HK-2 (cell line): ENCODE measurements at regions not wholly inside any gene's neighbourhood (a gene's known extent, or its start where the extent isn't known, plus 50 kb on each side); places are given as distances from the start of the nearest gene placed in this dataset.

Experiments used
- DNase-seq: peaks from one replicate; pipeline ENCODE4 v3.0.0-alpha.2; 2018; ENCODE audit not compliant: unreplicated experiment

DNA sequence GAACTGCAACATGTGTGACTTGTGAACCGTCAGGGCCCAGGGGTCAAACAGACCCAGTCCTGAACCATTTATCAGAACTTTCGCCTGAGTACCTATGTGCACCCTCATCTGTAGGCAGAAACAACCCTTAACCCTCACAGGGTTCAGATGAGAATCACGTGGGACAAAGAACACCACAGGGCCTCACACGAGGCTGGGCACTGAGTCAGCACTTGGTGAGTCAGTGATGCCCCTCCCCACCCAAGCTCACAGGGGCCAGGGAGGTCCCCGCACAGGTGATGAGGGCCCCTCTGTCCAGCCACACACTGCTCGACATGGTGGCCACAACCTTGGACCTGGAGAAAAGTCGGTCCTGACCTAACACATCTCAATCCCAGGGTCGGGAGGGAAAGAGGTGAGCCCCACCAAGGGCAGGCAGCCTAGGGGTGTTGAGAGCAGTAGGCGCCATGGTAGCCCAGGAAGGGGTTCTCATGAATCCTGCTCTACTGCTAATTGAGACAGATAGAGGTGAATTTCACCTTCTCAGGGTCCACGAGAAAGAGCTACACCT, 176.4 kb downstream of the SHANK2 start:
- DNase-seq, result no peak

DNA sequence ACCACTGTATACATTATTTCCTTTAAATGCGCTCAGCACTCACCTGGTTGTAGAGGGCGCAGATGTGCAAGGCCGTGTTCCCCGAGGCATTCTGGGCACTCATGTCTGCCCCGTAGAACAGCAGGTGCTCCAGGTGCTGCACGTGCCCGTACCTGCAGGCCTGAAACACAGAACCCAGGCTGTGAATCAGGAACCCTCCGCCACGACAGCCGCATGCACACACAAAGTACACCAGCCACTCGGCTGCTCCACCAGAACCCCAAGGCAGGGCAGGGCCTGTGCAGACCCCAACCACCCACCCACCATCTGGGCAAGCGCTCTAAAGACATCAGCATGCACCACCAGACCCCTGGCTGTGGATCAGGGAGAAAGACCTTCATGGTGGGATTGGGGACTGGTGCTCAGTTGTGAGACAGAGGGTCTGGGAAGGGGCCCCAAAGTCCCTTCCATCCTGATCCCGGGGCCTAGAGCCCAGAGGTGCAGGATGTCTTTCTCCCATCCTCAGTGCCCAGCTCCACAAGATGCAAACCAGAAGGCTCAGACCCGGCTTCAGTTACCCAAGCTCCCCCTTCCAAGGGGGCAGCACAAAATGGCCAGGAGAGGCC, 177.2 kb downstream of the SHANK2 start:
- DNase-seq, result no peak

DNA sequence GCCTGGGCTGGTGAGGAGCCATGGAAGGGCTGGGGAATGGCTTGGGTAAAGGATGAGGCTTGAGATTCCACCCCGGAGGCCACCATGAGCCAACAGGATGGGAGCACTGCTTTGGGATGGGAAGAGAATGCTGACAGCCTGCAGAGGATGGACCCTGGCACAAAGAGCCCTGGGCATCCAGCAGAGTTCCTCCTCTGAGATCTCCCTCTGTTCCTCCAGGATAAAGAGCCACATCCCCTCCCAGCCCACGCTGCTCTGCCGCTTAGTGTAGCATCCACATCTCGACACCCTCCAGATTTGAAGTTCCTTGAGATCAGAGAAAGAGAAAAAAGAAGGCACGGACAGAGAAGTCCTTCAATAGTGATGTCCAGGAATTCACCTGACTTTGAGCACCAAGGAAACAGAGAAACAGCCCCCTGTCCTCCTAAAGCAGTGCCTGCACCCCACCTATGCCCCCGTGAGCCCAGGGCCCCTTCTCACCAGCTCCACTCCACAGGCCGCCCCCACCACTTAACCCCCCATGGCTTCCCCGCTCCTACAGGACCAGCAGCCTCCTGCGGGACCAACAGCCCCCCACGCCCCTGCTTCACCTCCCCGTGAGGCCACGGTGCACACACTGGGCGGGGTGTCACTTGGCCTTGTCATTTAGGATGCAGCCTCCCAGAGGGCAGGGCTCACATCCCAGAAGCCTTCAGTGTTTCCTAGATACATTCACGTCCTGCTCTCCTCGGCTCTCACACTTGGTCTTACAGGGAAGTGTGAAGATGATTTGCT, 180.5 kb downstream of the SHANK2 start:
- no peak for DNase-seq

DNA sequence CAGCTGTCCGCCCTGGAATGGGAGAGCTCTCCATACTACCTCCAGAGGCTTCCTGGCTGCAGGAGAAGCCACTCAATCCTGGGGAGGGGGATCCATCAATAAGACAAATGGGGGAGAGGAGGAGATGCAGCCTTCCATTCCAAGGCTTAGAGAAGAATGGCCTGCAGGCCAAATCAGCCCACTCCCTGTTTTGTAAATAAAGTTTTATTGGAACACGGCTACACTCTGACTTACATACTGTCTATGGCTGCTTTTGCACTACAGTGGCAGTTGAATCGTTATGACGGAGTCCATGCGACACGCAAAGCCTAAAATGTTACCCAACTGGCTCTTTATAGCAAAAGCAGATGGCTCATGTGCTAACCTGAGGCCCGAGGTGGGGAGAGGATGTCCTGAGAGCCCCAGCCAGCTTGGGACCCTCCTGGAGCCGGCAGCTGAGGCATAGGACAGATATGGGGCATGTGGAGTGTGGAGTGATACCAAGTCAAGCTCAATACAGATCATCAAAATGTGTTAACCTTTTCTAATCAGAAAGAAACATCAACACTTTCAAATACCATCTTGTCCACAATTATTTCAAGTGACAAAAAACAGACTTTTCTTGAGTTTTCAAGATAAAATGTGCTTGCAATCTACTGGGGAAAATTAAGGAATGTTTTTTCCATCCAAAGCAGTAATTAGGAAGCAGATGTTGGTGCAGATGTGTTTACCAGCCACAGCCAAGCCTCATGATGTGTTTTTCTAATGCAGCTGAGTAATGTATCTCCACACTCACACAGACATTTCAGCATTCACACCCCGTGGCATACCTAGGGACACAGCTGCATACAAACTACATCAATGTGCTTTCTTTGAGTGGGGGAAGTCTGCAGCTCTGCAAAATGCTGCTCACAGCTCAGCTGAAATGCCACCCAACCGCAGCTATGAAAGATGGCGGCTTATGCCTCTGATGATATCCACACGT, 181.6 kb downstream of the SHANK2 start:
- no peak for DNase-seq

DNA sequence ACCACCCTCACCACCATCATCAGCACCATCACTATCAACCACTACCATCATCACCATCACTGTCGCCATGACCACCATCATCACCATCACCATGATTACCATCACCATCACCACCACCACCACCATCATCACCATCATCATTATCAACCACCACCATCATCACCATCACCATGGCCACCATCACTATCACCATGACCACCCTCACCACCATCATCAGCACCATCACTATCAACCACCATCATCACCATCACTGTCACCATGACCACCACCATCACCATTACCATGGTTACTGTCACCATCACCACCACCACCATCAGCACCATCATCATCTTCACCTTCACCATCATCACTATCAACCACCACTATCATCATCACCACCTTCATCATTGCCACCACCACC, 183.4 kb downstream of the SHANK2 start:
- no peak for DNase-seq

DNA sequence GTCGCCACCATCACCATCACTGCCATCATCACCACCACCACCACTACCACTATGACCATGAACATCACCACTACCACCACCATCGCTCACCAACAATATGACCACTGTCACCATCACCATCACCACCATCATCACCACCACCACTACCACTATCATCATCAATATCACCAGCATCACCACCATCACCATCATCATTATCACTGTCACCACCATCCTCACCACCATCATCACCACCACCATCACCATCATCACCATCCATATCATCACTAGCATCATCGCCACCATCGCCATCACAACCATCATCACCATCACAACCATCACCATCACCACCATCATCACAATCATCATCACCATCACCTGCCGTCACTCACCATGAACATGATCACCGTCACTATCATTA, 184.6 kb downstream of the SHANK2 start:
- no peak for DNase-seq

DNA sequence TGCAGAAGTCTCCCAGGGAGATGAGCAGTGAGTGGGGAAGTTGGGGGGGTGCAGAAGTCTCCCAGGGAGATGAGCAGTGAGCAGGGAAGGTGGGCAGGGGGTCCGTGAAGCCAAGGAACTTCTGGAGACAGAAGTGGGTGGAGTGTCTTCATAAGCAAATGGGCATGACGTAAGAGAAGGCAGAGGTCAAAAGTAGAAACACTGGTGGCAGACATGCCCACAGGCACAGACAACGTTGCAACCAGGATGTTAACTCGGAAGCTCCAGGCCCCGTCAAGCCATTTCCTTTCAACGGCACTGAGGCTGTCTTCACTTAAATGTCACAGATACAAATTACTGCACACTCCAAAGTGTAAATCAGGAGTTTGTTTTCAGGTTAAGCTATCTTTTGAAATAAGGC, 186.1 kb downstream of the SHANK2 start:
- DNase-seq, result no peak

DNA sequence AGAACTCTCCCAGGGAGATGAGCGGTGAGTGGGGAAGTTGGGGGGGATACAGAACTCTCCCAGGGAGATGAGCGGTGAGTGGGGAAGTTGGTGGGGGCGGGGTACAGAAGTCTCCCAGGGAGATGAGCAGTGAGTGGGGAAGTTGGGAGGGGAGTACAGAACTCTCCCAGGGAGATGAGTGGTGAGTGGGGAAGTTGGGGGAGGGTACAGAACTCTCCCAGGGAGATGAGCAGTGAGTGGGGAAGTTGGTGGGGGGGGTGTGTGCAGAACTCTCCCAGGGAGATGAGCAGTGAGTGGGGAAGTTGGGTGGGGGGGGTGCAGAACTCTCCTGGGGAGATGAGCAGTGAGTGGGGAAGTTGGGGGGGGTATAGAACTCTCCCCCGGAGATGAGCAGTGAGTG, 186.5 kb downstream of the SHANK2 start:
- DNase-seq, result no peak

DNA sequence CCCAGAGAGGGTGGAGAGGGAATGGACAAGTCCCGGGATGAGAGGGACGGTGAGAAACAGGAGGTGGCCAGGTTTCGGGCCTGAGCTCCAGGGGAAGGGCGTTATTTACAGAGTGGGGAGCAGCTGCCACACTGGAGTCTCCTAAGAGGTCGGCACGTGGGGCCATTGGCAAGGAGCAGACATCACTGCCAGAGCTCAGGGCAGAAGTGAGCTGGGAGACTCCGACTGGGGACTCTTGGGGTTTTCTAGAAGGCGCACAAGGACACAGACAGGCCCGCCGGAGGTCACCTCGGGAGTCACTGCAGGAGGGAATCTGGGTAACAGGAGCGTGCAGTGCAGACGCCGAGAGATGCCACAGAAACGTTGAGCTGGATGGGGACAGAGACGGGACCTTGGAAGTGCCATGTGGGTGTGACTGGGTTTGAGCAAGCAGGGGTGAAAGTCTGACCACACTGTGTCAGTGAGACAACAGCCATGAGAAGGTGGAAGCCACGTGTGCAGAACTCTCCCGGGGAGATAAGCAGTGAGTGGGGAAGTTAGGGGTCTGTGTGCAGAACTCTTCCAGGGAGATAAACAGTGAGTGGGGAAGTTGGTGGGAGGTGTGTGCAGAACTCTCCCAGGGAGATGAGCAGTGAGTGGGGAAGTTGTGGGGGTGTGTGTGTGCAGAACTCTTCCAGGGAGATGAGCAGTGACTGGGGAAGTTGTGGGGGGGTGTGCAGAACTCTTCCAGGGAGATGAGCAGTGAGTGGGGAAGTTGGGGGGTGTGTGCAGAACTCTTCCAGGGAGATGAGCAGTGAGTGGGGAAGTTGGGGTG, 187.5 kb downstream of the SHANK2 start:
- DNase-seq, result no peak

DNA sequence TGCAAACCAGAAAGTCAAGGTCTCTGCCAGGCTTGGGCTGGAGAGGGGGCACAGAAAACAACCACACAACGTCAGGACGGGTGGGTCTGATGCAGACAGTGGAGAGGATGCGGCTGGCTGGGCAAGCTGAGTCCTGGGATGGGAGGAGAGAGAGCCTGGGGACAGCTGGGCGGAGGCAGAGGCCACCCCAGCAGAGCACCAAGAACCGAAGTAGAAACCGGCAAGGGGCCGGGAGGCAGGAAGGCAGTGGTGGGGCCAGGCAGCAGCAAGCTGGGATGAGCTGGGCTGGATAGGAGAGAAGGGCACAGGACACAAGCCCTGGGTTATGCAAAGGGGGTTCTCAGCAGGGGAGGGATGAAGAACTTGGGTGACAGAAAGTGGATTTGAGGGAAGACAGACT, 188.2 kb downstream of the SHANK2 start:
- DNase-seq, result no peak

DNA sequence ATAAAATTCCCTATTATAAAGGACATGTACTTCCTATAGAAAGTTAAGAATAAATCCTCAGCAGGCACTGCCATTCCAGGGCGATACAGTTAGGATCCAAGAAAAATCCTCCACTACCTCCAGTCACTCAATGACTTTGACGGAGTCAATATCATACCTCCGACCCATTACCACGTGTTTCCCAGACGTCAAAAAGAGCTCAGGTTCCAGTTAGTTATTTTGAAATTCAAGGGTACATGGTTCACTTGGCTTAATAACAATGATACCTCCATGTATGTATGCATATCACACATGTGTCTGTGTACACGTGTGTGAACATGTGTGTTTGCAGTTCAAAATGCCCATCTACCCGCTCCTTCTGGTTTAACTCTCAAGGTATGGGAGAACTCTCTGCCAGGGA, 189.2 kb downstream of the SHANK2 start:
- DNase-seq, result no peak

DNA sequence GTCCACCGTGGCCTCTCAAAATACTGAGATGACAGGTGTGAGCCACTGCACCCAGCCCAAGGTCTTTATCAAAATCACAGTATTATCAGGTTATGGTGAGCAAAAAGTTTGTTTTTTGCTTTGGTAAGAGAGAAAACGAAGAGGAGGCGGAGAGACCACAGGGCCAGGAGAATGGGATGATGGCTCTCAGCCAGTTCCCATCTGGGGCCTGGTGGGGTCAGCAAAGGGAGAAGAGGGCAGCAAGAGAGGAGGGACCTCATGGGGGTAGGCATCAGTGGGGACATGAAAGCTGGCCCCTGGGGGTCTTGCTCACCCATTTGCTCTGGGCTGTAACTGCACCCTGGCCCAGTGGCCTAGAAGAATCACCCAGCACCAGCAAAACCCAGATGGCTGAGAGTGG, 190.2 kb downstream of the SHANK2 start:
- no peak for DNase-seq

DNA sequence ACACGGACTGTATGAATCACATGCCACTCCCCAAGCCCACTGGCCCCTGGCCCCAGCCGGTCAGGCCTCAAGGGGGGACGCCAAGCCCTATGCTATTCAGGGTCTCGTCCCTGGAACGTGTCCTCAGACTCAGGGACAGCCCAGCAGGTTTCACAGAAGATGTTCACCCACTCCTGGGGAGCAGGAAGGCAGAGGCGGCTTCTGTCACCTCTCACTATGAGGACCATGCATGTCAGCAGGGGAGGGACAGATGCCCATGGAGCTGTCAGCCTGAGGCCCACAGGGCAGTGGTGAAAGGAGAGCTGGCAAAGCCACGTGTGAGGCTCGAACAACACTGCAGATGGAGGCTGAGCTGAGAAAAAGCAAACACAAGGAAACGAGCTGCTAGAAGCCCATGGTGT, 192.0 kb downstream of the SHANK2 start:
- no peak for DNase-seq

DNA sequence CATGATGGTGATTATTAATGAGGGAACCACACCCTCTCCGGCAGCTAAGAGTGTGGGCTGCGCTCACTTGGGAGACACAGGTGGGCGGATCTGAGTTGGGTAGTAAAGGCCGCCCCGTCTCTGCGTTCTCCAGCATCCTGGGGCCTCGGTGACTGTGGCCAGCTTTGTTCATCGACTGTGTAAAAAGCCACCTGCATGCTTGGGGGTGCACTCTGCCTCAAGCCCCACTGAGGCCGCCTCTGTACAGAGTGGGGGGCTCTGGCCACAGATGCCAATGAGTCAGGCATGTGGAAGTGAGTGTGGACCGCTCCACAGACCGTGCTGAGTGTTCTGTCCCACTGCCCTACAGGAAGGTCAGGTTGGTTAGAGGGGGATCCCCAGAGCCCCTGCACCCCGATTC, 192.7 kb downstream of the SHANK2 start:
- DNase-seq, result no peak

DNA sequence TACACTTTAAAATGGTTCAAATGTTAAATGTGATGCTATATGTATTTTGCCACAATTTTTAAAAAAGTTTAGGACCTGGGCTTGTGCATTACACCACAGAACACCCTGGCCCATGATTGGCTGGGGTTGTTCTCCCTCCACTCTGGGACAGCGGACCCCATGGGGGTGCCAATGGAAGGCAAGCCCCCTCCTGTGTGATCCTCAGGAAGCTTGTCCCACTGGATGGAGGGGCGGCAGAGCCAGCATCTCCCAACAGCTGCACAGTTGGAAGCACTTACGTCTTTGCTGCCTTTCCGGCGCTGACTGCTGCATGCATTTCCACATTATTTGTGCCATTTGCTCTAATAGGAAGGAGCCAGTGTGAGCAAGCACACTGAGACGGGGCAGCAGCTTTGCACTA, 196.5 kb downstream of the SHANK2 start:
- DNase-seq, result no peak
